Naive thymus-derived CD8-positive, alpha-beta T cell (primary cell): ENCODE measurements at regions not wholly inside any gene's neighbourhood (a gene's known extent, or its start where the extent isn't known, plus 50 kb on each side); places are given as distances from the start of the nearest gene placed in this dataset.
"Not testable (repeated sequence)": the region's sequence is repeated elsewhere in the genome, so short reads cannot be mapped to it uniquely, and the experiment has no call there.

Experiments used
- ATAC-seq, 2 donors: fragments of 150-1000 bp; cut with Tn5 transposase in 1 of 2; sonication (Bioruptor Pico), chemical (Tn5 transposase) in 1 of 2; 1 replicate in 1 of 2; 2 replicates in 1 of 2; pipeline ENCODE4 v1.10.0; 2021; ENCODE audit warnings: mild to moderate bottlenecking in 2 of 2, moderate library complexity in 2 of 2
- POLR2A ChIA-PET: fragments of 350-600 bp; sonication (Branson Sonifier 250); formaldehyde crosslinking; loops from one replicate; lab custom pipeline; 2021; ENCODE audit warnings: antibody characterized with exemption; lab: Charles Lee
- DNase-seq, 10 donors: peaks; one replicate each; pipeline versions ENCODE4 v3.0.0 to v3.0.0-alpha.2; 2020 to 2022
- H3K27ac Mint-ChIP-seq, 10 donors: one replicate each; pipeline ENCODE4 v1.8.0; 2020 to 2022; ENCODE audit warnings: mild to moderate bottlenecking in 10 of 10, mixed read lengths in 10 of 10, moderate library complexity in 4 of 10, inconsistent platforms in 1 of 10
- H3K27me3 Mint-ChIP-seq, 5 donors: one replicate each; pipeline ENCODE4 v1.8.0; 2021 to 2022; ENCODE audit warnings: mixed read lengths in 5 of 5
- H3K36me3 Mint-ChIP-seq, 3 donors: one replicate each; pipeline ENCODE4 v1.8.0; 2020 to 2022; ENCODE audit warnings: mixed read lengths in 3 of 3, mild to moderate bottlenecking in 2 of 3, inconsistent platforms in 1 of 3
- H3K4me1 Mint-ChIP-seq, 4 donors: one replicate each; pipeline ENCODE4 v1.8.0; 2021 to 2022; ENCODE audit warnings: mixed read lengths in 4 of 4
- H3K4me3 Mint-ChIP-seq, 10 donors: one replicate each; pipeline ENCODE4 v1.8.0; 2020 to 2022; ENCODE audit warnings: mild to moderate bottlenecking in 10 of 10, mixed read lengths in 10 of 10, moderate library complexity in 6 of 10, inconsistent platforms in 1 of 10
- H3K9me3 Mint-ChIP-seq, 9 donors: one replicate each; pipeline ENCODE4 v1.8.0; 2020 to 2022; ENCODE audit warnings: mixed read lengths in 9 of 9, mild to moderate bottlenecking in 3 of 9, inconsistent platforms in 1 of 9, moderate library complexity in 1 of 9

- H3K4me1 Mint-ChIP-seq = peaks cover 19 to 47% (median 45%) of the 10 kb centered on the region in 4 donors
- POLR2A ChIA-PET = interaction anchor here (0.6 to 1.0 kb wide), 3 partner anchors 10 to 110 kb away, joined by 4 to 5 read pairs (median 4); no protein-coding TSS in a partner anchor
- DNase-seq (no peak), ATAC-seq (no peak)
- H3K27me3 Mint-ChIP-seq = no peaks in the 10 kb centered on the region
- peaks cover 0 to 11% (median 0%) of the 10 kb centered on the region in 9 donors for H3K9me3 Mint-ChIP-seq
- H3K4me3 Mint-ChIP-seq = no peak overlapping the region
- peaks cover 0 to 8% (median 4%) of the 10 kb centered on the region in 3 donors for H3K36me3 Mint-ChIP-seq
- H3K27ac Mint-ChIP-seq = peak overlapping the region in 5 of 10 donors; percentile 19 to 70 (median 70)
Observed at GRCh38 chr2:195548198-195548940, 108.7 kb upstream of the SLC39A10 start.

- not testable (repeated sequence) for H3K27ac Mint-ChIP-seq, H3K27me3 Mint-ChIP-seq, H3K4me3 Mint-ChIP-seq, H3K36me3 Mint-ChIP-seq, DNase-seq, ATAC-seq
- H3K9me3 Mint-ChIP-seq = peaks cover 2 to 11% (median 8%) of the 10 kb centered on the region in 9 donors
- peaks cover 21 to 47% (median 46%) of the 10 kb centered on the region in 4 donors for H3K4me1 Mint-ChIP-seq
- POLR2A ChIA-PET = interaction anchor here (0.6 to 1.6 kb wide), 7 partner anchors 9 to 111 kb away, joined by 4 to 5 read pairs (median 4); no protein-coding TSS in a partner anchor
Observed at GRCh38 chr2:195547268-195547840, 109.7 kb upstream of the SLC39A10 start.

- peak overlapping the region in 1 of 10 donors; percentile 48 for H3K27ac Mint-ChIP-seq
- H3K4me3 Mint-ChIP-seq = no peak overlapping the region
- DNase-seq (no peak), ATAC-seq (no peak)
- peaks cover 4 to 23% (median 10%) of the 10 kb centered on the region in 9 donors for H3K9me3 Mint-ChIP-seq
- POLR2A ChIA-PET = interaction anchor here (0.6 to 1.6 kb wide), 4 partner anchors 9 to 142 kb away, joined by 3 to 5 read pairs (median 4); partner anchors contain the start of gene SLC39A10
- peaks cover 0 to 8% (median 6%) of the 10 kb centered on the region in 3 donors for H3K36me3 Mint-ChIP-seq
- H3K27me3 Mint-ChIP-seq = no peaks in the 10 kb centered on the region
- H3K4me1 Mint-ChIP-seq = peaks cover 19 to 48% (median 42%) of the 10 kb centered on the region in 4 donors
Observed at GRCh38 chr2:195545811-195546210, 111.2 kb upstream of the SLC39A10 start.

GRCh38 chr2:195543902-195544894 lies 112.8 kb upstream of the SLC39A10 start:
- Mint-ChIP-seq H3K27ac (peak overlapping the region in 7 of 10 donors; percentile 21 to 92 (median 56)), H3K36me3 (peaks cover 0 to 14% (median 12%) of the 10 kb centered on the region in 3 donors), H3K4me3 (peak overlapping the region in 4 of 10 donors; percentile 1 to 33 (median 17)), H3K27me3 (no peaks in the 10 kb centered on the region), H3K9me3 (peaks cover 4 to 31% (median 11%) of the 10 kb centered on the region in 9 donors), H3K4me1 (peaks cover 19 to 46% (median 44%) of the 10 kb centered on the region in 4 donors)
- POLR2A ChIA-PET = interaction anchor here (0.7 to 2.4 kb wide), 6 partner anchors 8 to 100 kb away, joined by 3 to 13 read pairs (median 4); no protein-coding TSS in a partner anchor
- DNase-seq = no peak
- peak in 1 of 2 donors; percentile 20 for ATAC-seq

GRCh38 chr2:195543063-195543462 lies 114.0 kb upstream of the SLC39A10 start:
- ATAC-seq (no peak), DNase-seq (no peak)
- H3K36me3 Mint-ChIP-seq = peaks cover 0 to 16% (median 12%) of the 10 kb centered on the region in 3 donors
- H3K9me3 Mint-ChIP-seq = peaks cover 4 to 30% (median 14%) of the 10 kb centered on the region in 9 donors
- peak overlapping the region in 9 of 10 donors; percentile 12 to 92 (median 72) for H3K27ac Mint-ChIP-seq
- H3K4me1 Mint-ChIP-seq = peaks cover 24 to 53% (median 47%) of the 10 kb centered on the region in 4 donors
- peak overlapping the region in 8 of 10 donors; percentile 1 to 61 (median 24) for H3K4me3 Mint-ChIP-seq
- H3K27me3 Mint-ChIP-seq = no peaks in the 10 kb centered on the region
- POLR2A ChIA-PET = interaction anchor here (0.5 to 2.4 kb wide), 5 partner anchors 9 to 61 kb away, joined by 4 to 13 read pairs (median 9); no protein-coding TSS in a partner anchor

DNA sequence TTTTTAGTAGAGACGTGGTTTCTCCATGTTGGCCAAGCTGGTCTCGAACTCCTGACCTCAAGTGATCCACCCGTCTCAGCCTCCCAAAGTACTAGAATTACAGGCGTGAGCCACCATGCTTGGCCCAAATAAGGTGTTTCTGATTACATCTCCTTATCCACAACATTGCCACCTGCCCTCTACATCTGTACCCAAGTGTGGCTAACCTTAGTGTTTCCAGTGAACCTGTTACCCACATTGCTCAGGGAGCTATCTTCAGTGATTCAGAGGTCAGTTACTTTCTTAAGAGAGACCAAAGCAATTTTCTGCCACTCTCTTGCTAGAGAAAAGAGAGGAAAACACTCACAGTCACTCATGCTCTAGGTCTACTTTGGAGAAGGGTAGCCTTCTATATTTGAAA lies 115.0 kb upstream of the SLC39A10 start:
- Mint-ChIP-seq H3K27ac (peak overlapping the region in 3 of 10 donors; percentile 40 to 81 (median 67)), H3K4me3 (no peak overlapping the region), H3K9me3 (peaks cover 4 to 30% (median 14%) of the 10 kb centered on the region in 9 donors), H3K4me1 (peaks cover 23 to 63% (median 54%) of the 10 kb centered on the region in 4 donors), H3K27me3 (no peaks in the 10 kb centered on the region), H3K36me3 (peaks cover 0 to 16% (median 12%) of the 10 kb centered on the region in 3 donors)
- ATAC-seq = no peak
- POLR2A ChIA-PET = interaction anchor here (1.2 to 2.5 kb wide), 5 partner anchors 8 to 115 kb away, joined by 3 to 11 read pairs (median 9); partner anchors contain the start of gene SLC39A10
- no peak for DNase-seq

DNA sequence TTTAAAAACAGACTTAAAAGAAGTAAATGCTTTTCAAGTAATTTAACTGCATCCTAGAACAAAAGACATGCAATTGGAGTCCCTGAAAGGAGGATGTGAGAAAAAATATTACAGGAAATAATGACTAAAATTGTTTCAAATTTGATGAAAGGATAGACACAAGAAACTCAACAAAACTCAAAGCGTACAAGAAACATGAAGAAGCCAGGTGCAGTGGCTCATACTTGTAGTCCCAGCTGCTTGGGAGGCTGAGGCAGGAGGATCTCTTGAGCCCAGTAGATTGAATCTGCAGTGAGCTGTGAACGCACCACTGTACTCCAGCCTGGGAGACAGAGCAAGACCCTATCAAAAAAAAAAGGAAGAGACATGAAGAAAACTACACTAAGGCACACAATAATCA lies 118.1 kb upstream of the SLC39A10 start:
- peaks cover 0 to 16% (median 12%) of the 10 kb centered on the region in 3 donors for H3K36me3 Mint-ChIP-seq
- POLR2A ChIA-PET = interaction anchor here (0.8 to 8.3 kb wide), 4 partner anchors 12 to 119 kb away, joined by 3 to 128 read pairs (median 4); no protein-coding TSS in a partner anchor
- peaks cover 4 to 30% (median 14%) of the 10 kb centered on the region in 9 donors for H3K9me3 Mint-ChIP-seq
- H3K4me3 Mint-ChIP-seq = peak overlapping the region in 4 of 10 donors; percentile 0 to 26 (median 4)
- H3K27me3 Mint-ChIP-seq = no peaks in the 10 kb centered on the region
- peak overlapping the region; percentile 42 to 100 (median 88) for H3K27ac Mint-ChIP-seq
- no peak for ATAC-seq
- no peak for DNase-seq
- peaks cover 32 to 83% (median 74%) of the 10 kb centered on the region in 4 donors for H3K4me1 Mint-ChIP-seq

- peak overlapping the region in 1 of 10 donors; percentile 91 for H3K4me3 Mint-ChIP-seq
- no peak for ATAC-seq
- peak overlapping the region; percentile 53 to 100 (median 94) for H3K27ac Mint-ChIP-seq
- POLR2A ChIA-PET = interaction anchor here (0.6 to 8.6 kb wide), 5 partner anchors 10 to 530 kb away, joined by 3 to 152 read pairs (median 4); partner anchors contain the start of gene SLC39A10
- peaks cover 3 to 30% (median 12%) of the 10 kb centered on the region in 9 donors for H3K9me3 Mint-ChIP-seq
- DNase-seq = no peak
- H3K36me3 Mint-ChIP-seq = peaks cover 0 to 14% (median 8%) of the 10 kb centered on the region in 3 donors
- H3K27me3 Mint-ChIP-seq = no peaks in the 10 kb centered on the region
- peaks cover 34 to 83% (median 76%) of the 10 kb centered on the region in 4 donors for H3K4me1 Mint-ChIP-seq
Observed at GRCh38 chr2:195537811-195538210, 119.2 kb upstream of the SLC39A10 start.

DNA sequence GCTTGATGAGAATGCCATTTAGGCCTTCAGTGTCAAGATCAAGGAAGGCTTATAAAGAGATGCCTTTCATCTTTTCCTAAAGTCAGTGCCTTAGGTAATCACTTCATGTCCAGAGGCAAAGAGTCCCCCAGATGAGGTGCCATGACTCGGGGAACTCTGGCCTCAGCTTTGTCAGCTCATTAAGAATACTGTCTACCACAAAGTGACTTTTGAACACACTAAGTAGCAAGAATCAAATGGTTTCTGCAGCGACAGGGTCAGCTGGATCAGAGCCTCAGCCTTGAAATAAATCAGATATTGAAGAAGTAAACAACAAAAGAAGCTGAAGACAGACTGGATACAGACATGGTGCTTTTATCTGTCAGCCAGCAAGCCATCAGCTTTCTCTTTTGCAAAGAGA lies 120.1 kb upstream of the SLC39A10 start:
- H3K4me3 Mint-ChIP-seq = peak overlapping the region; percentile 33 to 91 (median 66)
- H3K27ac Mint-ChIP-seq = peak overlapping the region; percentile 92 to 100 (median 98)
- peaks cover 34 to 85% (median 78%) of the 10 kb centered on the region in 4 donors for H3K4me1 Mint-ChIP-seq
- peaks cover 0 to 12% (median 5%) of the 10 kb centered on the region in 3 donors for H3K36me3 Mint-ChIP-seq
- POLR2A ChIA-PET = interaction anchor here (1.0 to 8.6 kb wide), 8 partner anchors 9 to 122 kb away, joined by 3 to 152 read pairs (median 4); partner anchors contain the start of gene SLC39A10
- peaks cover 0 to 29% (median 9%) of the 10 kb centered on the region in 9 donors for H3K9me3 Mint-ChIP-seq
- DNase-seq = no peak
- no peak for ATAC-seq
- no peaks in the 10 kb centered on the region for H3K27me3 Mint-ChIP-seq

GRCh38 chr2:195535911-195536522 lies 121.0 kb upstream of the SLC39A10 start:
- Mint-ChIP-seq H3K4me3 (peak overlapping the region; percentile 4 to 91 (median 71)), H3K36me3 (peaks cover 0 to 9% (median 8%) of the 10 kb centered on the region in 3 donors), H3K27ac (peak overlapping the region; percentile 69 to 100 (median 98)), H3K27me3 (no peaks in the 10 kb centered on the region), H3K9me3 (peaks cover 0 to 20% (median 8%) of the 10 kb centered on the region in 9 donors), H3K4me1 (peaks cover 32 to 88% (median 80%) of the 10 kb centered on the region in 4 donors)
- ATAC-seq = peak; percentile 71 to 86
- POLR2A ChIA-PET = interaction anchor here (1.0 to 8.6 kb wide), 13 partner anchors 9 to 122 kb away, joined by 3 to 152 read pairs (median 5); partner anchors contain the start of gene SLC39A10
- DNase-seq = peak in 9 of 10 donors; percentile 36 to 81 (median 67)
